ENCODE measurements at regions not wholly inside any gene's neighbourhood (a gene's known extent, or its start where the extent isn't known, plus 50 kb on each side); places are given as distances from the start of the nearest gene placed in this dataset.

DNA sequence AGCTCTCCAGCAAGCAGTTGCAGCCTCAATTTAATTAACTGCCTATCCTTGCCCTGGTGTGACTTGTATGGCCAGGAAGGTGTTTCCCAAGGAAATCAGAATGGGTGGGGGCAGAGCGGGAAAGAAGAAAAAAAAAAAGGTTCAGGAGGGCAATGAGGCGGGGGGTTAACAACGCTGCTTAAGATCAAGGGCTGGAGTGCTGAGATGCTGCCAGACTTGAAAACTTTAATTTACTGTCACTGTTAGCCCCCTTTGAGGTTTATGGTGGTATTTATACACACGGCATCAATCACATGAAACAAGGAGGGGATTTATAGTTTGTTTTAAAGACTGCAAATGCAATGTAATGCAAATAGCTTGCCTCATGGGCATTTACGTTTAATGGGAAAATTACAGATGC lies 319.4 kb upstream of the NR2F2 start:
- no peak for DNase-seq

DNA sequence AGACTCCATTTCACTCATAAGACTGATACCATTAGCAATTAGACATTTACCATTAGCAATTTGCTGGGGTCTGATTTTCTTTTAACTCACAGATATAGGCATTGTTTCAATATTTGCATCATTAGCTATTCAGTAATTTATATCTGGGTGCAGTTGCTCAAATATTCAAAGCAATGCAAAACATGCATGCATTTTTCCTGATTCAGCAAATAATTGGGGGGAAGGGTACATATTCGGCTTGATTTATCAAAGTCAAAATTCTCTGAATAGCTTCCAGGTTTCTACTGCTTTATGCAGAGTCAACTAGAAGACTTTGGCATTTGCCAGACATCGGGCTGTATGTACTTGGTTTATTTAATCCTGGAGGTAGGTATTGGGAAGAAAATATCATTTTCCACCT lies 315.6 kb upstream of the NR2F2 start:
- DNase-seq, result no peak

DNA sequence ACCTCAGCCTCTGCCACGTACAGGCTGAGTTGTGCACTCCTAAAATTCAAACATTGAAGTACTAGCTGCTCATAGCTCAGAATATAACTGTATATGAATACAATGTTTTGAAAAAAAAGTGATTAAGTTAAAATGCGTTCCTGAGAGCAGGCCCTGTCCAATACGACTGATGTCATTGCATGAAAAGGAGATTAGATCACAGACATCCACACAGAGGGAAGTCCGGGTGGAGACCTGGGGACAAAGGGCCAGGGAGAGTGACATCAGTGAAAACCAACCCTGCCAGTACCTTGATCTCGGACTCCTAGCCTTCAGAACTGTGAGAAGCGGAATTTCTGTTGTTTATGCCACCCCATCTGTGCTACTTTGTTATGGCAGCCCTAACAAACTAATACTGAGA lies 311.4 kb upstream of the NR2F2 start:
- no peak for DNase-seq

DNA sequence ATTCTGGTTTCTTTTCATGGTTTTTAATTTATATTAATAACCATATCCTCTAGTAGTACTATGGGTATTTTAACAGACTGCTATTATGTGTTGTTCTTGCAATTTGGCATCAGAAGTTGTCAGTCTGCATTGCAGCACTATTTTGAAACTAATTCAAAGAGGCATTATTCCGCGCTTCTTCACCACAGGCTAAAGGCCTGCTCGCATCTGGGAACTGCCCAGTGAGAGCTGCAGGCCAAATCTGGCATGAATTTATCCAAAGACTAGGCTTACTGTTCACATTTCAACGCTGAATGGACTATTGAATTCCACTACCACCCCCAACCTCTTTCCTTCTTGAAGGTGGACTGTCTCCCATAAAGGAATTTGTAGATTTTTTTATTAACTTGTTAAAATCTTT lies 310.4 kb upstream of the NR2F2 start:
- DNase-seq, result no peak

DNA sequence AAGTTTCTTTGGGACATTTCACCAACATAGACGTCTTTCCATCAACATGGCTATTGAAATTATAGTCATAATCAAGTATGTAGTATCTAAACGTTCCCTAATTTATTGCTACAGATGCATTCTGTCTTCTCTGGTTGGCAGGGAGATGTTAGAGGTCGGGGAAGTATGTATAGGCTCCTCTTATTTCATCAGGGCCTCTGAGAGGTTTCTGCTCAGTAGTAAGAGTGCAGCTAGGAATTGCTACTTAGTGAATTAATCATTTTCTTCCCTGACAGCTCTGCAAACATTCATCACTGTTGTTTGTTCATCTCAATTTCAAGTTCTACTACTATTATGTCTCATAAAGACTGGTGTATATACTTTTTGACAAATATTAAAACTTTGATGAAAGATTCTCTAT lies 309.7 kb upstream of the NR2F2 start:
- DNase-seq, result no peak

DNA sequence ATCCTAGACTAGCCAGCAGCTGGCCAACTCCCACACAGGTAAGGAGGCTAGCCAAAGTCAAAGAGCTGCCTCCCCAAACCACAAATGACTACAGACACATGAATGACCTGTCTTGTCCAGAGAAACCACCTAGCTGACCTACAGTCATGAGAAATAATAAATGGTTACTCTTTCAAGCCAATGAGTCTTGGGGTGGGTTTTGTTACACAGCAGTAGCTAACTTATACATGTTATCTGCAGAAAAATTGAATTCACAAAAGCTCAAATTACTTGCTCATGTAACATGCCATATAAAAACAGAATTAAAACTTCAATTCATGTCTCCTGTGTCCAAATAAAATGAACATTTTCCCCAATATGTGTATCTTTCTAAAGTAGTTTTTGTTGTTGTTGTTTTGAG lies 307.4 kb upstream of the NR2F2 start:
- DNase-seq, result no peak

DNA sequence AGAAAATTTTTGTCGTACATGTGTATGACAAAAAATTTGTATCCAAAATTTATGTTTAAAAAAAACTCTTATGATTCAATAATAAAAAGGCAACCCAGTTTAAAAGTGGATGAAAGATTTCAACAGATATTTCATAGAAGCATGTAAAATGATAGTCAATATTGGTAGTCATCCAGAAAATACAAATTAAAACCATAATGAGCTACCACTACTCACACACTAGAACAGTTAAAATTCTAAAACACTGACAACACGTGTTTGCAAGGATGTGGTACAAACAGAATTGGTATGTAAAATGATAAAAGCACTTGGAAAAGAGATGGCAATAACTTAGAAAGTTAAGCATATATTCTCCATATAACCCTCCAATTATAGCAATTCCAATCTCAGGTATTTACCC lies 303.0 kb upstream of the NR2F2 start:
- DNase-seq, result no peak

DNA sequence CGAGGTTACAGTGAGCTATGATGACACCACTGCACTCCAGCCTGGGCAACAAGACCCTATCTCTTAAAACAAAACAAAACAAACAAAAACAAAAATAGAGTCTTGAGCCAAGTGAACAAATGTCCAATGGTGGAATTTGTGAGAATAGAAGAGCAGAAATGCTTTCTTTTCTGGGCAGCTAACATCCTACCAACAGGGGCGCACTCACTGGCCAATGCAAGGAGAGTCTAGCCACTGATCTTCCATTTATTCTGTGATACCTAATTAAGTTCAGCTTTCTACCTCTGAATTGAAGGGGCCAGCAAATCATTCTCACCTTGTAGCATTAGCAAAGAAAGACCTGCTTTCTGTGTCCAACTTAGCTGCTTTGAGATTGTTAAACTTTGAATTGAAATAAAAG lies 301.9 kb upstream of the NR2F2 start:
- no peak for DNase-seq

DNA sequence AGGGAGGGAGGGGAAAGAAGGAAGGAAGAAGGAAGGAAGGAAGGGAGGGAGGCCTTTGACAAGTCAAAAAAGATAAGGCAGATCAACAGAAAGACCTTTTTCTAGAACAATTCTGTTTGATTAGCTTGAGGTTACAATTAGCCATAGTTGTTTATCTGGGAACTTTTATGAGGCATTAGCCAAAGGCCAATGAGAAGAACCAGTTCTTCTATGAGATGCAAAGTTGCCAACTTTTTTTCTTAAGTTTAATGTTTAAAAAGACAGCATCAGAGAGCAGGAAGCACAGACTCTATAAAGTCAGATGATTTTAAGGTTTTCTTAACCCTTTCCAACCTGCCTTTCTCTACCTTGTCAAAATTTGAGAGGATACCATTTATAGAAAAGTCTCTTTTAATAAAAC lies 301.3 kb upstream of the NR2F2 start:
- no peak for DNase-seq

DNA sequence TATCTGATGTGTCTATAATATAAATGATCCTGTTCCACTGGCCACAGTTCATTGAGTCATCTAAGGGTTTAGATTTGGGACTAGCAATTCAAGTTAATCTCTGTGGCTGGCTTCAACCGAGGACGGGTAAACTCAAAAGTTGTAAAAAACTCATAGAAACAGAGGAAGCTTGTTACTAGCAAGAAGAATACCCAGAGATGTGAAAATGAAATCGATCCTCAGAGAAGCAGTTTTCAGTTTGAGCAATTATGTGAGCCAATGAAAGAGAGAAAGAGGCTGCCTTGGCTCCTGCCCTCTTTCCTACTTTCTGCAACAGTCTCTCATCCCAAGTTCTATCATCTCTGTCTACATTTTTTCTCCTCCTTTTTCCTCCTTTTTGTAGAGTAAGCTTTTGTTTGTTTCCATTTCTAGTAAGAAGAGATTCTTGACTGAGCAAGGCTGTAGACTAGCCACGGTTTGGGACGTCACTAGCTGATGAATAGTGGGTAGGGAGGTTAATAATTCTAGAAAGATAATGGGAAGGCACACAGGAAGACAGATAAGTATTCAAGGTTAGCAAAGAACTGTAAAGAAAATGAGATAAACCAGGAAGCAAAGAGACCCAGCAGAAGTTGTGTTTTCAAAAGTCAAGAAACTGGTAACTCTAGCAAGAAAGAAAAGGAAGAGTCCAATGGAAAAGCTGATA lies 298.9 kb upstream of the NR2F2 start:
- no peak for DNase-seq

DNA sequence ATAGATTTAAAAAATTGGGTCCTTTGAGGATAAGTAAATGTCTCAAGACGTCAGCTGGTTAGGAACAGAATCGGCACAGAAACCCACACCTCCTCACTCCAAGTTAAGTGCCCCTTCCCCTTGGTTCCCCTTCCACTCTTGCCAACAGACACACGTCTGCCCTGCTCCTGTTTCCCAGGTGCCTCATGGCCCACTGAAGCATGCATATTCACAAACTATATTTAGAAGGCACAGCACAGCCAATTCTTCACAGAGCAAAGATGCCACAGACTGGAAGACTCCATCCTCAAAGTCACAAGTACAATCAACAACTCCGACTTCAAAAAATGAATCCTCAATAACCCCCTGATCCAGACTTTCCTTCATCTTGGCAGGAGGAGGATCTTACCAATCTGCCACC lies 295.4 kb upstream of the NR2F2 start:
- no peak for DNase-seq

DNA sequence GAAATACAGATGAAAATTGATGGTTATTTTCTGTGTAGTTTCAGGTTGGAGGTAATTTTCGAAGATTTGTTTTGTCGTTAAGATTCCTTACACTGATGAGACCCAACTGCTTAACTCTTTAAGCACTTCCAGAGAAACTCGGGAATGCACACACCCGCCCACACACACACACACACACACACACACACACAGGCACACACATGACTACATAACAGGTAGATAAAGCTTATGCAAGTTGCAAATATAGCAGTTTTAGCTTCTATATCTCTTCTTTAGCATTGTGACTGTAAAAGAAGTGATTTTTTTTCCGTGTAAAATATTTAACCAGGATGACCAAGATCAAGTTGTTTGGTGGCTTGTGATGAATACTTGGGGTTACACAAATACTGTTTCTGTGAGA lies 294.9 kb upstream of the NR2F2 start:
- DNase-seq, result no peak

DNA sequence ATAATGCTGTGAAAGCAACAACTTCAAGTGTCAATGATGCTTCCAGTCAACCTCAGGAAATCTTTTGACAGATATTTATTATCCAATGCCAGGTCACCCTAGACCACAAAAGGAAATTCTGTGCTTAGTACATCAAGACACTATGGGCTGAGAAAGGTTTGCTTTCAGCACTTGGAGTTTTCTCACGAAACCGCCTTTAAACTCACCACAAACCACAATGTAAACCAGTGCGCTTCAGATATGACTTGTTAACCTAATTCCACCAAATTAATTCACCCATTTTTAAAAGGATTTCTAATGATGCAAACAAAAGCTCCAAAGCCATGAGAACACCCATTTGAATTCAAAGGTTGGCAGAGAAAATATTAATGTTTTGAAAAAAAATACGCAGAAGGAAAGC lies 292.9 kb upstream of the NR2F2 start:
- no peak for DNase-seq

DNA sequence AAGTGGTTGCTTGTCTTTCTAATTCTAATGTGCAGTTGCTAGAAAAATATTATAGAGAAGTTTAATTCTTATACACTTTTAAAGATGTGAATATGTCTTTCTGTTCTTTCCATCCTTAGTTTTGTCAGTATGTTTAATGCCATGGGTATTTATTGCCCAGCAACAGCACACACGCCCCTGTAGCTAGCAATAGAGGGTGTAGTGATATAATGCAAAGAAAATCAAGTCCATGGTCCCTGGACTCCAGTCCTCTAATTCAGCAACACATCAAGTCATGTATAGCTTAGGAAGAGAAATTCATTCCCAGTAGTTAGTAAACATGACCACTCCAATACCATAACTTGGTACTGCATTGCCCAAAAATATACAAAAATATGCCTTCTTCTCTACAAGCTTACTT lies 292.4 kb upstream of the NR2F2 start:
- no peak for DNase-seq

DNA sequence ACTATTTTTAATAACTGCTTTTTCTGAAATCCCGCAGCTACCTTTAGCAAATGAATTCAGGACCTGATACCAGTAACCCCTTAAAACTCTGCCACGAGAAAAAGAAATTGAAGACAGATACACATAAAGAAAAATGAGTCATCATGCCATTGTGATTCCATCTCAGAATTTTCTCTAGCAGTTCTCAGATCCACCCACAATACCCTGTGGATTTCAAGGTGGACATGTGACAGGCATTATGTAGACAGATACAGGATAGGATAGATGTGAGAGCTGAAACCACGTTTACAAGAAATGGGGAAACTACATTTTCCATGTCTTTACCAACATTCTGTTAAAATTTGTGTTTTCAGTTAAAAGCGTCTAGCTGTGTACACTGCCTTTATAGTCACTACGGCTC lies 291.9 kb upstream of the NR2F2 start:
- DNase-seq, result no peak

DNA sequence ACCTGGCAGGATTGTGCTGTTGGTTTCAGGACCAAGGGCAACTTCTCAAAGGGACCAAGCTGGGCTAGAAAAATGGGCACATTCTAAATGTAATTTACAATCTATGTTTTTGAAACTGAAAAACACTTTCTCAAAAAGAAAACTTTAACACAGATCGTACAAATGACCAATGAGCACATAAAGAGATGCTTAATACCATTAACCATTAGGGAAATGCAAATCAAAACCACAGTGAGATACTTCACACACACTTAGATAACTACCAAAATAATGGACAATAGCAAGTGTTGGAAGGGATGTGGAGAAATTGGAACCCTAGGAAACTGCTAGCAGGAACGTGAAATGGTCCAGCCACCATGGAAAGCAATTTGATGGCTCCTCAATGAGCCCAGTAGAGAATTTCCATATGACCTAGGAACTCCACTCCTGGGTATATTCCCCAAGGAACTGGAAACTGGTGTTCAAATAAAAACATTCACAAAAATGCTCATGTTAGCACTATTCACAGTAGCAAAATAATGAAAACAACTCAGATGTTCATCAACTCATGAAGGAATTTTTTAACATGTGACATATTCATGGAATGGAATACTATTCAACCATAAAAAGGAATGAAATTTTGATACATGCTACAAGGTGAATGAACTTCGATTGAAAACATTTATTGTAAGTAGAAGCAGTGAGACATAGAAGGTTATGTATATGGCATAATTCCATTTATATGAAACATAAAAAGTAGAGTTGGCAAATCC lies 288.3 kb upstream of the NR2F2 start:
- DNase-seq, result no peak

DNA sequence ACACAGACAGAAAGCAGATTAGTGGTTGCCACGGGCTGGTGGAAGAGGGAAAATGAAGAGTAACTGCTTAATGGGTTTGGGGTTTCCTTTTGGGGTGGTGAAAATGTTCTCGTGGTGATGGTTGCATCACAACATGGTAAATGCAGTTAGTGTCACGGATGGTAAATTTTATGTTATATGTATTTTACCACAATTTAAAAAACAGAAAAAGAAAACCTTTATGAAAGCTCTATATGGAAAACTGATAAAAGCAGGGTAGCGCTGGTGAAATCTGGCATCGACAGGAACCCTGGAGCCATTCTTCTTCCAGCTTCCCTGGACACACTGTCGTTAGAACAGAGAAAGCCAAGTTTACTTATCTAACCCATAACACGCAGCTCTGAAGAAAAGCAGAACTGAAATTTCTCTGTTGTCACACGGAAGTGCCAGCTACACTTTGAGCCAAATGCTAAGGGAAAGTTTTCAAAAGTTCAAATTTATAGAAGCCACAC lies 287.7 kb upstream of the NR2F2 start:
- DNase-seq, result no peak

DNA sequence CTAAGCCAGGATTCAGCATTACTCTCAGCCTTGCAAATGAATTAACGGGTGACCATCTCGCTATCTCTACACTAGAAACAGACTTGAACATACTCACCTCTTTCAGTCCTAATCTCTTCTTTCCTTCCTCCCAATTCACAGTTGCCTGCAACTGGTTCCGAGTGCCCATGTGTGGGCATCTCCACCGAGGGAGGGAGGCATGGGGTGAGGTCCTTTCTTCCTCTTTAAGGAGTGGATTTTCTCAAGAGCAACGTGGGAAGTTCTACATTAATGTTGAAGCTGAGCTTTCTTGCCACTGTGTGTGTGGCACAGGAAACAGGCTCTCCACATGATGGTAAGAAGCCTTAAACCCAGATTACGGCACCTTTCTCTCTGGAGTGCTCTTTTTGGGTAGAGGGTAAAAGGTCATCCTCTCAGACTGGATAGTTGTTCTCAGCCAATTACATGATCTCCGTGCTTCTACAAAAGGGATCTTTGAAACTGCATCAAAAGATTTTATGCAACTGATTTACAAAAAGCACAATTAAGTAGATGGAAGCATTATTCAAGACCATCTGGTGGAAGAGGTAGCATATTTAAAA lies 286.8 kb upstream of the NR2F2 start:
- DNase-seq, result no peak

DNA sequence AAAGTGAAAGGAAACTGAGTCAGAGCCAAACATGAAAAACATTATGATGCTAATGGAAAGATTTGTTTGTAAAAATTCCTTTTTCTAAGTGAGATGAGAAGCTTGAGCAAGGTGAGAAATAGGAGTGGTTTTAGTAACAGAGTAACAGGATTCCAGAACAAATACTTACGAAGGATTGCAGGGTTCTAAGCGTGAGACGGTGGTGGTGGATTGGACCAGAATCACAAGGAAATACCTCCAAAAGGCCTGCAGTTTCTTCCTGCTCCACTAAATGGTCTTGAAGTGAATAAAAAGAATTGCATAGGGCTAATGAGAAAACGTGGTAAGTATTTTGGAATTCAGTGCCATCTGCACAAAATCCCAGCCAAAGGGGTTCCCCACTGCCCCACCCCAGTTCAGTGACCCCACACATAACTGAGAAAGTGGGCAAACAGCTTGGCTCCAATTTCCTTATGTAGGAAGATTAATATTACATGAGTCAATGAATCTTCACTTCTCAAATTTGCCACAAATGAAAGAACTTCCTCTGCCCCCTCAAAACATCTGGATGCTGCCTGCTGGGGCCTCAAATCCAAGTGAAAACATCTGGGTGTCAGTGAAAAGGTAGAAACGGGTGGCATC lies 283.8 kb upstream of the NR2F2 start:
- DNase-seq, result no peak

DNA sequence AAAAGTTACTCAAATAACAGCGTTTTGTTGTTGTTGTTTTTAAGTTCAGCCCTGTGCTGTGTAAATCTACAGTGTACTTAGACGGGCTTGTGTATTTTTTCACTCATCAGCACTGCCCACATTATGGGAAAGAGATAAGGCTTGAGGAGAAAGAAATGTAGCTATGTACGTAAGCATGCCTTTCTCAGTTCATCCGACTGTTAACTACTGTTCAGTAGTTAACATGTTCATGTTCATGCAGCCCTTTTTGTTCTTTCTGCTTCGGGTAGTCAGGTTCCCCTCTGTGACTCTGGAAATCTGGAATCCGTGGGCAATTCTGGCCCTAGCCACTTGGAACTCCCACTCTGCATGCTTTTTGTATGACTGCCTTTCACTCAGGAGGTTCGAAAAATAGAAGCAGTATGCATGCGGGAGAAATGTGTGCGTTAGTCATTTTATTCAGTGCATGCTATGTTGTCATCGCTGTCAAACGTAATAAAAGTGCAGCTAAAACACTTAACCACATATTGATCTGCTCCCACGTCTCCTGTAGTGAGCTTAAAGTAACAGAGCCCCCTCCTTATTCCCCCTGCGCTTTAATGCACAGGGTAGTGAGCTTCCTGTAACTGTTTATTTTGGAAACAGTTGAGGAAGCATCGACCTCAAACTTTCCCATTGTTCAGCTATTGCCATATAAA lies 283.1 kb upstream of the NR2F2 start:
- DNase-seq, result no peak

DNA sequence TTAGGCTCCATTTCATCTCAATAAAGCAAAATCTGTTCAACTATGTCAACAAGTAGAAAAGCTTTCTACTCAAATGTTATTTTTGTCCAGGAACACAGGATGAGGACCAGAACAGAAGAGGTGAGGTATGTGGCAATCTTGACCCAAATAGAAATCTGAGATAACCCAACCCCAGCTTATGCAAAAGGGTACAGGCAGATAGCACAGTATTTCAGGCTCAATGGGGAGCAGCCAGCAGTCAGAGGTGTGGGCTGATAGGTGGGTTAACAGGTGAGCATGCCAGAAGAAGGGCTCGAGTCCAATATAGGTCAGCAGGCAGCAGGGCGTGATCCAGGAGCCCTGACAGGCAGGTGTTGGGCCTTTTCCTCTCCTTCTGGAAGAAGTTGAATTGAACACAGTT lies 281.2 kb upstream of the NR2F2 start:
- DNase-seq, result no peak

DNA sequence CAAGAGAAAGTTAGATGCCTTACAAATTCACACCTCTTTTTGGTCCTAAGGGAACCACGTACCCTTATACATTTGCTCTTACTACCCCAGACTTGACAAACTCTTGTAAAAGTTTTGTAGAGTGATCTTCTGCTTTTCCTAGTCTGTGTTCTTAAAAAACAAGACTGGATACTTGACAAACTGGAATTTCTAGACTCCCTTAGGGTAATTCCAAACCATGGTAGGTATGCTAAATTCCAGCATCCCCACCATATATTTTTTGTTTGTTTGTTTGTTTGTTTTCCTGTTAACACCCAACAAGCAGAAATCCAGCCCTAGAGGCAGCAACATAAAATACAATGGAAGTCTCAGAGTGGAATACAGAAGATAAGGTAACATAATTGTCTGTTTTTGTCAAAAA lies 280.7 kb upstream of the NR2F2 start:
- DNase-seq, result no peak

DNA sequence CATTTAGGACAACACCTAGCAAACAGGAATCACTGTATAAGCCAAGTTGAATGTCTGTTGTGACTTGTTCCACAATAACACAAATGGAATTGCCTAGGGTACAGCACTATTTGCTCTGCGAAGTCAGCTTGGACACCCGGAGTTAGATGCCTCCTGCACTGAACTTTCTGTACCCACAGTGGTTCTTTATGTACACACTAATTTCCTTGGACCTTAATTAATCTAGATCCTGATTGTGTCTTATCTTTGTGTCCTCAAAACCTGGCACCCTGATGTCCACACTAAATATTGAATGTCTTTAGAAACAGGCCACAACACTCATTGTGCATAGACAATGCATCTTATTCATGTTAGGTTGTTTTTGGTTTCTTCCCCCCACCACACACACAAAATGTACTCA lies 278.9 kb upstream of the NR2F2 start:
- no peak for DNase-seq

Data from NCI-H774 (cell line).